ENCODE measurements at regions not wholly inside any gene's neighbourhood (a gene's known extent, or its start where the extent isn't known, plus 50 kb on each side); places are given as distances from the start of the nearest gene placed in this dataset.

GRCh38 chr11:112597286-112597790 lies 336.7 kb upstream of the PLET1 start:
- H3K9me3 ChIP-seq (ENCODE audit: low read length), result no peaks in the 10 kb centered on the region
- H3K4me1 ChIP-seq (ENCODE audit: low read length), result no peaks in the 10 kb centered on the region

GRCh38 chr11:112599265-112599664 lies 338.6 kb upstream of the PLET1 start:
- Histone ChIP-seq H3K4me2 (ENCODE audit: low read depth, low read length, poor library complexity, severe bottlenecking) (no peak overlapping the region), H3K9me2 (replicated peaks; ENCODE audit: insufficient read depth, low read length) (no peaks in the 10 kb centered on the region), H3K4me1 (ENCODE audit: low read length) (no peaks in the 10 kb centered on the region), H2AFZ (ENCODE audit: low read length) (no peak overlapping the region), H3K27me3 (ENCODE audit: low read length) (no peaks in the 10 kb centered on the region), H4K20me1 (ENCODE audit: insufficient read depth, low read depth, low read length) (no peaks in the 10 kb centered on the region), H3K9me3 (ENCODE audit: low read length) (no peaks in the 10 kb centered on the region), H3K27ac (ENCODE audit: low read length) (no peak overlapping the region), H3K4me3 (ENCODE audit: low read length) (no peak overlapping the region), H3K79me2 (ENCODE audit: low read length) (no peaks in the 10 kb centered on the region), H3K9ac (ENCODE audit: low read length) (no peak overlapping the region), H3K36me3 (ENCODE audit: insufficient read depth, low read length) (no peaks in the 10 kb centered on the region)
- no peak for DNase-seq

More at GRCh38 chr11:112597286-112597790, 336.7 kb upstream of the PLET1 start:
- H3K36me3 ChIP-seq (ENCODE audit: insufficient read depth, low read length), result no peaks in the 10 kb centered on the region
- H2AFZ ChIP-seq (ENCODE audit: low read length), result no peak overlapping the region
- H3K27ac ChIP-seq (ENCODE audit: low read length), result no peak overlapping the region
- no peak overlapping the region for H3K9ac ChIP-seq (ENCODE audit: low read length)
- H3K9me2 ChIP-seq (replicated peaks; ENCODE audit: insufficient read depth, low read length), result no peaks in the 10 kb centered on the region
- no peaks in the 10 kb centered on the region for H4K20me1 ChIP-seq (ENCODE audit: insufficient read depth, low read depth, low read length)
- DNase-seq, result no peak
- H3K4me3 ChIP-seq (ENCODE audit: low read length), result no peak overlapping the region
- H3K27me3 ChIP-seq (ENCODE audit: low read length), result no peaks in the 10 kb centered on the region
- no peaks in the 10 kb centered on the region for H3K79me2 ChIP-seq (ENCODE audit: low read length)
- no peak overlapping the region for H3K4me2 ChIP-seq (ENCODE audit: low read depth, low read length, poor library complexity, severe bottlenecking)

- H3K27ac ChIP-seq (ENCODE audit: low read length), result no peak overlapping the region
- H2AFZ ChIP-seq (ENCODE audit: low read length), result no peak overlapping the region
- no peaks in the 10 kb centered on the region for H3K36me3 ChIP-seq (ENCODE audit: insufficient read depth, low read length)
- no peaks in the 10 kb centered on the region for H3K79me2 ChIP-seq (ENCODE audit: low read length)
- no peaks in the 10 kb centered on the region for H3K9me3 ChIP-seq (ENCODE audit: low read length)
- no peaks in the 10 kb centered on the region for H4K20me1 ChIP-seq (ENCODE audit: insufficient read depth, low read depth, low read length)
- H3K9ac ChIP-seq (ENCODE audit: low read length), result no peak overlapping the region
- H3K4me3 ChIP-seq (ENCODE audit: low read length), result no peak overlapping the region
- no peaks in the 10 kb centered on the region for H3K9me2 ChIP-seq (replicated peaks; ENCODE audit: insufficient read depth, low read length)
- H3K27me3 ChIP-seq (ENCODE audit: low read length), result no peaks in the 10 kb centered on the region
- no peaks in the 10 kb centered on the region for H3K4me1 ChIP-seq (ENCODE audit: low read length)
- no peak overlapping the region for H3K4me2 ChIP-seq (ENCODE audit: low read depth, low read length, poor library complexity, severe bottlenecking)
- DNase-seq, result no peak
These were observed 339.3 kb upstream of the PLET1 start for GRCh38 chr11:112599856-112600533.

- no peak overlapping the region for H3K27ac ChIP-seq (ENCODE audit: low read length)
- H3K27me3 ChIP-seq (ENCODE audit: low read length), result no peaks in the 10 kb centered on the region
- H3K9ac ChIP-seq (ENCODE audit: low read length), result no peak overlapping the region
- no peak overlapping the region for H2AFZ ChIP-seq (ENCODE audit: low read length)
- no peaks in the 10 kb centered on the region for H4K20me1 ChIP-seq (ENCODE audit: insufficient read depth, low read depth, low read length)
- no peaks in the 10 kb centered on the region for H3K4me1 ChIP-seq (ENCODE audit: low read length)
- H3K4me3 ChIP-seq (ENCODE audit: low read length), result no peak overlapping the region
- no peaks in the 10 kb centered on the region for H3K36me3 ChIP-seq (ENCODE audit: insufficient read depth, low read length)
- no peaks in the 10 kb centered on the region for H3K9me3 ChIP-seq (ENCODE audit: low read length)
- no peak for DNase-seq
- H3K79me2 ChIP-seq (ENCODE audit: low read length), result no peaks in the 10 kb centered on the region
- no peaks in the 10 kb centered on the region for H3K9me2 ChIP-seq (replicated peaks; ENCODE audit: insufficient read depth, low read length)
- H3K4me2 ChIP-seq (ENCODE audit: low read depth, low read length, poor library complexity, severe bottlenecking), result no peak overlapping the region
These were observed 344.5 kb upstream of the PLET1 start for GRCh38 chr11:112605093-112605666.

GRCh38 chr11:112606656-112607055 lies 346.0 kb upstream of the PLET1 start:
- no peak overlapping the region for H3K4me2 ChIP-seq (ENCODE audit: low read depth, low read length, poor library complexity, severe bottlenecking)

DNA sequence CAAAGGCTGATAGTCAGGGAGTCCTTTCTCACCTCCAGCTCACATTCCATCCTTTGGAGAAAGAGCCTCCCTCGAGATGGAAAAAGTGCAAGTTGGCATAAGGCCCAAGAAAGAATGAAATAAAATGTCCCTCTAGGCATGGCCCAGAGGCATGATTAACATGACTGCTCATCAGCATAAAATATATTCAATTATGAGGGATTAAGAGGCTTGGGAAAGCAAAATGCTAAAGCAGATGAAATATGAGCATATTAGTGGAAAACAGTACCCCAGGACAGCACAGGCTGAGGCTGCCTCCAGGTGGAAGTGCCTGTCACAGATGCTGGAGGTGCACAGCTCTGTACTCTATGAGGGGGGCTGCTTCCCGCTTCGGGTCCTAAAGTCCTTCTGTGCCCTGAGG lies 347.8 kb upstream of the PLET1 start:
- no peaks in the 10 kb centered on the region for H3K36me3 ChIP-seq (ENCODE audit: insufficient read depth, low read length)
- no peaks in the 10 kb centered on the region for H3K79me2 ChIP-seq (ENCODE audit: low read length)
- H3K27me3 ChIP-seq (ENCODE audit: low read length), result no peaks in the 10 kb centered on the region
- no peak overlapping the region for H2AFZ ChIP-seq (ENCODE audit: low read length)
- no peaks in the 10 kb centered on the region for H4K20me1 ChIP-seq (ENCODE audit: insufficient read depth, low read depth, low read length)
- no peaks in the 10 kb centered on the region for H3K4me1 ChIP-seq (ENCODE audit: low read length)
- no peak overlapping the region for H3K4me3 ChIP-seq (ENCODE audit: low read length)
- H3K9me3 ChIP-seq (ENCODE audit: low read length), result no peaks in the 10 kb centered on the region
- H3K9me2 ChIP-seq (replicated peaks; ENCODE audit: insufficient read depth, low read length), result no peaks in the 10 kb centered on the region
- H3K4me2 ChIP-seq (ENCODE audit: low read depth, low read length, poor library complexity, severe bottlenecking), result no peak overlapping the region
- H3K9ac ChIP-seq (ENCODE audit: low read length), result no peak overlapping the region
- DNase-seq, result no peak
- H3K27ac ChIP-seq (ENCODE audit: low read length), result no peak overlapping the region

More at GRCh38 chr11:112606656-112607055, 346.0 kb upstream of the PLET1 start:
- H3K9me2 ChIP-seq (replicated peaks; ENCODE audit: insufficient read depth, low read length), result no peaks in the 10 kb centered on the region
- no peaks in the 10 kb centered on the region for H3K36me3 ChIP-seq (ENCODE audit: insufficient read depth, low read length)
- no peaks in the 10 kb centered on the region for H3K9me3 ChIP-seq (ENCODE audit: low read length)
- no peak overlapping the region for H3K27ac ChIP-seq (ENCODE audit: low read length)
- H3K9ac ChIP-seq (ENCODE audit: low read length), result no peak overlapping the region
- no peak for DNase-seq
- no peaks in the 10 kb centered on the region for H3K27me3 ChIP-seq (ENCODE audit: low read length)
- H3K79me2 ChIP-seq (ENCODE audit: low read length), result no peaks in the 10 kb centered on the region
- no peaks in the 10 kb centered on the region for H4K20me1 ChIP-seq (ENCODE audit: insufficient read depth, low read depth, low read length)
- H2AFZ ChIP-seq (ENCODE audit: low read length), result no peak overlapping the region
- H3K4me1 ChIP-seq (ENCODE audit: low read length), result no peaks in the 10 kb centered on the region
- H3K4me3 ChIP-seq (ENCODE audit: low read length), result no peak overlapping the region

DNA sequence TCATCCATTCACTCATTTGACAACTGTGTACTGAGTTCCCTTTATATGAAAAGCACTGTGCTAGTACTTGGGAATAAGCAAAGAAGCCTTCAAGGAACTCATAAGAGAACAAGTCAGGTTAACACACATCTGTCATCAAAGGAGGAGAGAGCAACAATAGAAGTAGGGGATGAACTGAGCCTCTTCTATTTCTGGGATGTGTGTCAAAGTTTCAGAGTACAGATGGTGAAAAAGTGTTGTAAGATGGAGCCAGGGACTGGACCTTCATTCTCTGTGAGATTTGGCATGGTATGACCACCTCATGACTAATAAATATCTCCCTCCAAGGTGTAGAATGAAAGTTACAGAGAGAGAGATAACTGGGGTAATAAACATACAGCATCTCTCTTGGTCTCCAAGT lies 349.8 kb upstream of the PLET1 start:
- Histone ChIP-seq H3K79me2 (ENCODE audit: low read length) (no peaks in the 10 kb centered on the region), H3K4me1 (ENCODE audit: low read length) (no peaks in the 10 kb centered on the region), H3K4me2 (ENCODE audit: low read depth, low read length, poor library complexity, severe bottlenecking) (no peak overlapping the region), H4K20me1 (ENCODE audit: insufficient read depth, low read depth, low read length) (no peaks in the 10 kb centered on the region), H3K9me2 (replicated peaks; ENCODE audit: insufficient read depth, low read length) (no peaks in the 10 kb centered on the region), H3K27ac (ENCODE audit: low read length) (no peak overlapping the region), H2AFZ (ENCODE audit: low read length) (no peak overlapping the region), H3K9ac (ENCODE audit: low read length) (no peak overlapping the region), H3K9me3 (ENCODE audit: low read length) (no peaks in the 10 kb centered on the region), H3K27me3 (ENCODE audit: low read length) (no peaks in the 10 kb centered on the region), H3K4me3 (ENCODE audit: low read length) (no peak overlapping the region), H3K36me3 (ENCODE audit: insufficient read depth, low read length) (no peaks in the 10 kb centered on the region)
- DNase-seq, result no peak

DNA sequence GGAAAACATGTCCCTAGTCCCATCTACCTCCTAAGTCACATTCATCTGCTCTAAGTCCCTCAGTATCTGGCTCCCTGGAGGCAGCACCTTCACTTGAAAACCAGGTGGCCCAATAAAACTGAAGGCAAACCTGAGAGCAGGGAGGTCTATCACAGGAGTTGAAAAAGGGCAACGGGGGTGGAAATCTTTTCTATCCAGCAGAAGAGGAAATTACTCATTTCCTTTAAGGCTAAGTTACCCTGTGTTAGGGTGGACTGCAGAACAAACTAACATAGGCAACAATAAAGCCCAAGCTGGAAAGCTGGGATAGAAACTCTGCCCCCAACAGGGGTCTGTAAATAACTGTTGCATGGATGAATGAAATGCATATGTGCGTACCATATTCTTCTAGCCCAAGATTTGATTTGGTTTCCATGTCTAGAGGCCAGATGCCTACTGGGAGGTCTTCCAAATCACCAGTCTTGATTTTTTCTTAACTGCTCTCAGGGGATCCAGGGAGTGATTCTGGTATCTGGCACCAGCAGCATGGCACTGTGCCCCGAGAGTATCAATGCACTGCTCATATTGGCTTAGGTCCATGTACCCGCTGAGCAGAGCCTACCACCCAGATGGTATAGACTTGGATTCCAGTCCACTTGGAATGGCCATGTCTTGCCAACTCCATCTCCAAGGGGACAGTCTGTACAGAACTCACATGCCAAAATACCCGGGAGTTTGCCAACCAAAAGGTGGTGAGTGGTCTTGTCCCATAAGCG lies 350.0 kb upstream of the NCAM1 start:
- Histone ChIP-seq H3K36me3 (ENCODE audit: insufficient read depth, low read length) (no peaks in the 10 kb centered on the region), H3K9me3 (ENCODE audit: low read length) (no peaks in the 10 kb centered on the region), H3K4me3 (ENCODE audit: low read length) (no peak overlapping the region), H3K4me2 (ENCODE audit: low read depth, low read length, poor library complexity, severe bottlenecking) (no peak overlapping the region), H3K9me2 (replicated peaks; ENCODE audit: insufficient read depth, low read length) (no peaks in the 10 kb centered on the region), H3K27ac (ENCODE audit: low read length) (no peak overlapping the region), H3K79me2 (ENCODE audit: low read length) (no peaks in the 10 kb centered on the region), H2AFZ (ENCODE audit: low read length) (no peak overlapping the region), H3K9ac (ENCODE audit: low read length) (no peak overlapping the region), H3K27me3 (ENCODE audit: low read length) (no peaks in the 10 kb centered on the region), H3K4me1 (ENCODE audit: low read length) (no peaks in the 10 kb centered on the region), H4K20me1 (ENCODE audit: insufficient read depth, low read depth, low read length) (no peaks in the 10 kb centered on the region)
- DNase-seq, result no peak

Data from Karpas-422 (cell line).